K562 (cell line): ENCODE measurements at regions not wholly inside any gene's neighbourhood (a gene's known extent, or its start where the extent isn't known, plus 50 kb on each side); places are given as distances from the start of the nearest gene placed in this dataset.

Experiments used
- ATAC-seq: fragments of 200-7000 bp; cut with Tn5 transposase; 3 replicates; pipeline ENCODE4 v1.9.1; 2020; ENCODE audit warnings: moderate library complexity
- BruUV-seq: library from RNA; stranded (reverse); fragments of 400-500 nt; replicated peaks from 2 replicates; lab custom pipeline; 2021; lab: Mats Ljungman, UMichigan
- CTCF ChIA-PET: fragments of 300-600 bp; formaldehyde crosslinking; extraction: SDS; loops from one replicate; lab custom pipeline; 2021; ENCODE audit warnings: low intra/inter-chr PET ratio; lab: Yijun Ruan, JAX
- POLR2A ChIA-PET: fragments of 300-600, 350-650 bp; sonication (Branson Sonifier 250); formaldehyde crosslinking; extraction: SDS; loops from one replicate; lab custom pipeline; 2021; ENCODE audit warnings: antibody characterized with exemption, inconsistent platforms; lab: Yijun Ruan, JAX
- DNase-seq, 4 experiments: peaks; one replicate each; pipeline versions ENCODE4 v3.0.0 to v3.0.0-alpha.2; 2011 to 2018; ENCODE audit warnings: low spot score in 3 of 4, mixed read lengths in 3 of 4; ENCODE audit errors: extremely low read depth in 1 of 4
- FAIRE-seq: peaks from 2 replicates; lab custom pipeline; 2011; peaks lifted over from hg19 to GRCh38; lab: Jason Lieb, UNC
- H2AFZ ChIP-seq: 2 replicates; pipeline ENCODE4 v1.6.0; 2011; ENCODE audit warnings: low read depth, low read length, control low read depth, inconsistent platforms
- H3K27ac ChIP-seq: fragments of 200-600 bp; 3 replicates; pipeline ENCODE4 v1.8.0; 2011; ENCODE audit warnings: low read depth, mild to moderate bottlenecking, control low read depth, inconsistent platforms, low read length, moderate library complexity, mixed read lengths; ENCODE audit errors: extremely low read depth
- H3K27me3 ChIP-seq, 2 experiments: fragments of 300-600 bp in 1 of 2; 2 replicates in 1 of 2; 3 replicates in 1 of 2; pipeline versions ENCODE4 v1.6.0 to v1.8.0; 2011; ENCODE audit warnings: inconsistent platforms in 2 of 2, low read length in 2 of 2, mild to moderate bottlenecking in 1 of 2, mixed read lengths in 1 of 2, moderate library complexity in 1 of 2; ENCODE audit not compliant: control insufficient read depth in 2 of 2, insufficient read depth in 2 of 2
- H3K36me3 ChIP-seq: fragments of 300-600 bp; 3 replicates; pipeline ENCODE4 v1.8.0; 2011; ENCODE audit warnings: mild to moderate bottlenecking, low read length, inconsistent platforms; ENCODE audit not compliant: control insufficient read depth, insufficient read depth
- H3K4me1 ChIP-seq, 2 experiments: fragments of 200-600 bp in 1 of 2; replicated peaks in 1 of 2; 2 replicates in 1 of 2; 3 replicates in 1 of 2; pipeline versions ENCODE4 v1.5.1 to v1.8.0; 2011; ENCODE audit warnings: inconsistent platforms in 2 of 2, low read length in 2 of 2, mild to moderate bottlenecking in 1 of 2, mixed read lengths in 1 of 2, moderate library complexity in 1 of 2; ENCODE audit not compliant: control insufficient read depth in 2 of 2, insufficient read depth in 2 of 2
- H3K4me2 ChIP-seq: 2 replicates; pipeline ENCODE4 v1.6.1; 2011; ENCODE audit warnings: low read length, control low read depth, inconsistent platforms, mixed read lengths; ENCODE audit not compliant: insufficient read depth
- H3K4me3 ChIP-seq: fragments of 200-600 bp; sonication (generic), shearing (Covaris generic); 2 replicates; pipeline ENCODE4 v1.5.1; 2016; ENCODE audit warnings: control low read depth, inconsistent platforms
- H3K79me2 ChIP-seq: fragments of 200-600 bp; 3 replicates; pipeline ENCODE4 v1.8.0; 2011; ENCODE audit warnings: low read length, inconsistent platforms; ENCODE audit not compliant: control insufficient read depth, insufficient read depth
- H3K9ac ChIP-seq, 2 experiments: 2 replicates each; pipeline versions ENCODE4 v1.6.0 to v1.6.1; 2011; ENCODE audit warnings: low read depth in 2 of 2, low read length in 2 of 2, control low read depth in 1 of 2, inconsistent platforms in 1 of 2, mild to moderate bottlenecking in 1 of 2, mixed read lengths in 1 of 2; ENCODE audit not compliant: insufficient read depth in 1 of 2
- H3K9me1 ChIP-seq: one replicate; pipeline ENCODE4 v1.6.0; 2011; ENCODE audit warnings: inconsistent platforms, mild to moderate bottlenecking, low read length, moderate library complexity; ENCODE audit not compliant: control insufficient read depth, insufficient read depth
- H3K9me3 ChIP-seq: replicated peaks from 2 replicates; pipeline ENCODE4 v1.5.1; 2011; ENCODE audit warnings: low read depth, low read length, inconsistent platforms; ENCODE audit not compliant: control insufficient read depth, insufficient read depth
- H4K20me1 ChIP-seq: replicated peaks from 2 replicates; pipeline ENCODE4 v1.6.1; 2011; ENCODE audit warnings: low read length, inconsistent platforms, mixed read lengths; ENCODE audit not compliant: control insufficient read depth, insufficient read depth
- CBFB ChIP-seq: sonication (generic); formaldehyde crosslinking; IDR thresholded peaks from 2 replicates; pipeline ENCODE4 v1.4.0; 2020; ENCODE audit warnings: mild to moderate bottlenecking, missing genetic modification reagents
- FOXK2 ChIP-seq, 2 experiments: fragments of 450-650 bp; IDR thresholded peaks in 1 of 2; conservative IDR thresholded peaks in 1 of 2; 2 replicates each; pipeline ENCODE4 v1.6.1; 2016; ENCODE audit warnings: low read depth in 2 of 2, mild to moderate bottlenecking in 1 of 2
- HOMEZ ChIP-seq: fragments of 250-450 bp; sonication (Bioruptor Pico); IDR thresholded peaks from 2 replicates; pipeline ENCODE4 v1.4.0; 2020; ENCODE audit warnings: mild to moderate bottlenecking, moderate library complexity
- IFI16 ChIP-seq: fragments of 250-450 bp; sonication (Bioruptor Pico); IDR thresholded peaks from 2 replicates; pipeline ENCODE4 v2.1.2; 2022; ENCODE audit warnings: mild to moderate bottlenecking, inconsistent platforms
- LARP7 ChIP-seq: fragments of 450-650 bp; IDR thresholded peaks from 2 replicates; pipeline ENCODE4 v1.6.1; 2016
- MBD2 ChIP-seq: sonication (generic); IDR thresholded peaks from 2 replicates; pipeline ENCODE4 v1.6.1; 2016; ENCODE audit warnings: low read depth, borderline replicate concordance
- PHF8 ChIP-seq: fragments of 200-600 bp; sonication (generic); IDR thresholded peaks from 2 replicates; pipeline ENCODE4 v1.6.1; 2012; ENCODE audit warnings: mixed run types, mild to moderate bottlenecking, inconsistent platforms, low read length, moderate library complexity, borderline replicate concordance
- POLR2G ChIP-seq: fragments of 200-400 bp; formaldehyde crosslinking; IDR thresholded peaks from 2 replicates; pipeline ENCODE4 v1.6.1; 2017; ENCODE audit warnings: low read depth, mild to moderate bottlenecking, antibody characterized with exemption, low read length, moderate library complexity
- WGBS: fragments of 100-300 bp; shearing (Covaris generic); methylation state at CpG from one replicate; pipeline ENCODE4 v1.1.6; 2016; ENCODE audit warnings: low coverage, mixed read lengths; ENCODE audit not compliant: insufficient coverage; ENCODE audit errors: missing lambda C conversion rate; 5-methylcytosine and 5-hydroxymethylcytosine counted together
- in situ Hi-C: fragments of 300-500 bp; cut with MboI; formaldehyde crosslinking; loops from 4 replicates; pipeline ENCODE4 v1.15.0; 2018; ENCODE audit warnings: inconsistent platforms, mixed read lengths
- intact Hi-C: fragments of 100-400 bp; cut with micrococcal nuclease; formaldehyde crosslinking; loops from 2 replicates; pipeline ENCODE4 v1.14.2; 2022

GRCh38 chr10:55734112-55734511, 626.9 kb downstream of the ZWINT start (continued):
- TF ChIP-seq FOXK2 (conservative IDR thresholded peaks at IDR 0.05 in 1 of 2, IDR thresholded peaks at IDR 0.05 in 1 of 2; ENCODE audit: low read depth in 2 of 2) (no peak), POLR2G (no peak), MBD2 (no peak), CBFB (CRISPR knock-in tag) (no peak), HOMEZ (CRISPR knock-in tag) (no peak)

GRCh38 chr10:55704950-55705349, 656.1 kb downstream of the ZWINT start:
- intact Hi-C loops (no loop called here), in situ Hi-C loops (no loop called here)
- FAIRE-seq (no peak), DNase-seq (no peak), ATAC-seq (no peak)
- Histone ChIP-seq H4K20me1 (no peaks in the 10 kb centered on the region), H3K27ac (no peak overlapping the region), H3K79me2 (no peaks in the 10 kb centered on the region), H2AFZ (no peak overlapping the region), H3K4me2 (no peak overlapping the region), H3K27me3 (no peaks in the 10 kb centered on the region), H3K9ac (no peak overlapping the region), H3K36me3 (no peaks in the 10 kb centered on the region), H3K9me3 (no peaks in the 10 kb centered on the region), H3K4me3 (no peak overlapping the region), H3K4me1 (no peaks in the 10 kb centered on the region), H3K9me1 (no peaks in the 10 kb centered on the region)
- ChIA-PET POLR2A (no interaction called here), CTCF (no interaction called here)
- WGBS, result 0% methylated on average over 2 of the region's 2 CpGs
- BruUV-seq, result no TSS peak
- no peak for TF ChIP-seq IFI16 (CRISPR knock-in tag)
- TF ChIP-seq PHF8, result no peak
- TF ChIP-seq LARP7, result no peak
